Fibroblast of lung (primary cell): ENCODE measurements at regions not wholly inside any gene's neighbourhood (a gene's known extent, or its start where the extent isn't known, plus 50 kb on each side); places are given as distances from the start of the nearest gene placed in this dataset.

Experiments used
- EZH2 ChIP-seq: IDR thresholded peaks from 2 replicates; pipeline ENCODE4 v1.5.1; 2012; ENCODE audit warnings: low read length, control low read depth, mild to moderate bottlenecking; ENCODE audit errors: missing control alignments
- TF ChIP-seq, protein P1 (sequence below), 2 donors: IDR thresholded peaks in 1 of 2; conservative IDR thresholded peaks in 1 of 2; 1 replicate in 1 of 2; 2 replicates in 1 of 2; pipeline ENCODE4 v1.5.1; 2011 to 2012; ENCODE audit warnings: low read length in 2 of 2, control low read depth in 1 of 2, inconsistent platforms in 1 of 2, low read depth in 1 of 2, mild to moderate bottlenecking in 1 of 2

DNA sequence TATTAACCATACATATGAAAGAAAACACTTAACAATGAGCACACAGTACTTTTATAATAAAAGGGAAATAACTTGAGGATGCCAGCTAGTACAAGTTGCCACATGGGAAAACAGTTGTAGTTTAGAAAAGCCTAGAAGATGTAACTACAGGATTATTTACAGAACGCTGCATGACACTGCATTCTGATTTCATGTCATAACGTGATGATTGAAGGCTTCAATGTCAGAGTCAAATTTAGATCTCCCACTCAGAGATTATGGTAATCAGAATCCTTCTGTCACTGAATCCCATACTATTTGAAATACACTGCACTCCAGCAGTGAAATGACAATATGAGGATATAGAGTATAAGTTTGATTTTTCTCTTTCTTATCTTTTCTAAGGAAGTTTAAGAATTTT lies 253.9 kb upstream of the LRRN1 start:
- no peak for TF ChIP-seq EZH2
- TF ChIP-seq, protein P1, sequence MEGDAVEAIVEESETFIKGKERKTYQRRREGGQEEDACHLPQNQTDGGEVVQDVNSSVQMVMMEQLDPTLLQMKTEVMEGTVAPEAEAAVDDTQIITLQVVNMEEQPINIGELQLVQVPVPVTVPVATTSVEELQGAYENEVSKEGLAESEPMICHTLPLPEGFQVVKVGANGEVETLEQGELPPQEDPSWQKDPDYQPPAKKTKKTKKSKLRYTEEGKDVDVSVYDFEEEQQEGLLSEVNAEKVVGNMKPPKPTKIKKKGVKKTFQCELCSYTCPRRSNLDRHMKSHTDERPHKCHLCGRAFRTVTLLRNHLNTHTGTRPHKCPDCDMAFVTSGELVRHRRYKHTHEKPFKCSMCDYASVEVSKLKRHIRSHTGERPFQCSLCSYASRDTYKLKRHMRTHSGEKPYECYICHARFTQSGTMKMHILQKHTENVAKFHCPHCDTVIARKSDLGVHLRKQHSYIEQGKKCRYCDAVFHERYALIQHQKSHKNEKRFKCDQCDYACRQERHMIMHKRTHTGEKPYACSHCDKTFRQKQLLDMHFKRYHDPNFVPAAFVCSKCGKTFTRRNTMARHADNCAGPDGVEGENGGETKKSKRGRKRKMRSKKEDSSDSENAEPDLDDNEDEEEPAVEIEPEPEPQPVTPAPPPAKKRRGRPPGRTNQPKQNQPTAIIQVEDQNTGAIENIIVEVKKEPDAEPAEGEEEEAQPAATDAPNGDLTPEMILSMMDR (conservative IDR thresholded peaks at IDR 0.05 in 1 of 2, IDR thresholded peaks at IDR 0.05 in 1 of 2; ENCODE audit: low read depth in 1 of 2, low read length in 2 of 2) = no peak
